NCI-H2227 (cell line): ENCODE measurements at regions not wholly inside any gene's neighbourhood (a gene's known extent, or its start where the extent isn't known, plus 50 kb on each side); places are given as distances from the start of the nearest gene placed in this dataset.
A peak's percentile ranks its signal among the peaks of the same experiment; 100 is the strongest.
"Not testable (repeated sequence)": the region's sequence is repeated elsewhere in the genome, so short reads cannot be mapped to it uniquely, and the experiment has no call there.

ENCODE experiments used
- DNase-seq: peaks from one replicate; lab custom pipeline; 2025; ENCODE audit not compliant: unreplicated experiment; lab: John Stamatoyannopoulos, UW

DNA sequence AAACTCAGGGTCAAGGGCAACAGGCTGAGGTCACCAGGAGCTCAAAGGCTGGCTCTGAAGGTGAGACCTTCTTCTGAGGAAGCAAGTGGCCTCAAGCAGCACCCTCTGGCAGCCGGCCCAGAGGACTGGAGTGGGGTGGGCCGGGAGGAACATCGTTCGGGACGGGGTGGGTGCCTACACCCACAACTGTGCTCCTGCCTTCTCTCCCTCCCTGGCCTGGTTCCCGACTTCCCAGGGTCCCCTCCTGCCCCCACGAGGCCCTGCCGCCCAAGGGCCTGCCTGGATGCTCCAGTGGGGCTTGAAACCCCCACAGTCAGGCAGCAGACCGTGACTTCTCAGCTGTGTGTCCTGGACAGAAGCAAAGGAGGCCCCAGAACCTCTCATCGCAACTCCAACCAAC, 195.7 kb downstream of the IGLL1 start:
- DNase-seq, result no peak

- peak; percentile 69 for DNase-seq
Measured at GRCh38 chr22:23383491-23384361, 196.4 kb downstream of the IGLL1 start.

GRCh38 chr22:23382428-23383218, 197.5 kb downstream of the IGLL1 start:
- DNase-seq, result no peak

DNA sequence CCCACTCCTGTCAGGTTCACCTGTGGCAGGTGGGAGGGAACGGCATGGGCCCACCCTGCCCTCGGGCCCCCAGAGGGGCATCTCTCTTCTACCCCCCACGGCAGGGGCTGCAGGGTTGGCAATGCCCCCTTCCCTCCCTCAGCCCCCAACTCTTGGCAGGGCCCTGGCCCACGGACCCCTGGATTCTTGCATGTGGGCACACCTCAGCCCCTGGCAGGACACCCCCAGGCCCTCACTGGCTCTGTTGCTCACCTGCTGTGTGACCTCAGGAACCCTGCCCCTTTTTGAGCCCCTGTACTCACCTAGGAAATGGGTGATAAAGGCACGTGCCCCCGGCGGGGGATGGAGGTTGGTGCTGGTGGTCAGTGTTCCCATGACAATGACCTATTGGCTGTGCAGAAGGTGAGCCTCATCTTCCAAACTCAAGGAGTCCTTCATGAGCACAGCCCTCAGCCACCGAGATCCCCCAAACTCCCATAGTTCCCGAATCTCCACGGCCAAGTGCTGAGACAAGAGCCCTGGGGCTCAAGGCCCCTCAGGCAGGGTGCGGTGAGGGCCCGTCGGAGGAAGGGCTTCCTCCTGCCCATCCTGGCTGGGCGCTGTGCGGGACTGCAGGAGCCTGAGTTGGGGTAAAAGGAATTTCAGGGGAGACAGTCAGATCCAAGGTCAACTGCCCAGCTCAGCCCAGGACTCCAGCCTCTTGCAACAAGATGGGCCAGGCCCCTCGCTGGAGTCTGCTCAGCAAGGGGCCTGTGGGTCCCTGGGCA, 198.2 kb downstream of the IGLL1 start:
- no peak for DNase-seq

DNA sequence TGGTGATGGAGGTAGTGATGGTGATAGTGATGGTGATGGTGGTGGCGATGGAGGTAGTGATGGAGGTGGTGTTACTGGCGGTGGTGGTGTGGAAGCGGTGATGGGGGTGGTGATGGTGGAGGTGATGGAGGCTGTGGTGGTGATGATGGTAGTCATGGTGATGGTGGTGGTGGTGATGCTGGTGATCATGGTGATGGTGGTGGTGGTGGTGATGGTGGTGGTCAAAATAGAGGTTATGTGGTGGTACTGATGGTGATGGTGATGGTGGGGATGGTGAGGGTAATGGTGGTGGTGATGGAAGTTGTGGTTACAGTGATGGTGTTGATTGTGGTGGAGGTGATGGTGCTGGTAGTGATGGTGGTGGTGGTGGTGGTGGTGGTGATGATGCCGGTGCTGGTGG, 199.2 kb downstream of the IGLL1 start:
- no peak for DNase-seq

DNA sequence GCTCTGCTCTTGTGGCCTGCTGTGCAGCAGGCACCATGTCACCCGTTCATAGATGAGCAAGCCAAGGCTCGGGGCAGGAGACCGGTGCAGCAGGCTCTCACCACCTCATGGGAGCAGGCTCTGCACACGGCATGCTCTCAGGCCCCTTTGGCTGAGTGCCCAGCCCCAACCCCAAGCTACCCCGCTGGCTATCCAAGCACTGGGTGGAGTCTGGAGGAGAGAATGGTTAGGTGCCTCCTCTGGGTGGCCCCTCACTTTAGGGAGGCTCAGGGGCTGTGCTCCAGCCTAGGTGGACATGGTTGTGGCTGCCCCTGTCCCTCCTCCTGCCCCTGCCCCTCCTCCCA, 199.9 kb downstream of the IGLL1 start:
- no peak for DNase-seq

- DNase-seq, result not testable (repeated sequence)
Measured at GRCh38 chr22:23379540-23380229, 199.4 kb downstream of the BCR start.

- no peak for DNase-seq
Measured at GRCh38 chr22:23377767-23378166, 197.5 kb downstream of the BCR start.

GRCh38 chr22:23376256-23376655, 195.9 kb downstream of the BCR start:
- no peak for DNase-seq

DNA sequence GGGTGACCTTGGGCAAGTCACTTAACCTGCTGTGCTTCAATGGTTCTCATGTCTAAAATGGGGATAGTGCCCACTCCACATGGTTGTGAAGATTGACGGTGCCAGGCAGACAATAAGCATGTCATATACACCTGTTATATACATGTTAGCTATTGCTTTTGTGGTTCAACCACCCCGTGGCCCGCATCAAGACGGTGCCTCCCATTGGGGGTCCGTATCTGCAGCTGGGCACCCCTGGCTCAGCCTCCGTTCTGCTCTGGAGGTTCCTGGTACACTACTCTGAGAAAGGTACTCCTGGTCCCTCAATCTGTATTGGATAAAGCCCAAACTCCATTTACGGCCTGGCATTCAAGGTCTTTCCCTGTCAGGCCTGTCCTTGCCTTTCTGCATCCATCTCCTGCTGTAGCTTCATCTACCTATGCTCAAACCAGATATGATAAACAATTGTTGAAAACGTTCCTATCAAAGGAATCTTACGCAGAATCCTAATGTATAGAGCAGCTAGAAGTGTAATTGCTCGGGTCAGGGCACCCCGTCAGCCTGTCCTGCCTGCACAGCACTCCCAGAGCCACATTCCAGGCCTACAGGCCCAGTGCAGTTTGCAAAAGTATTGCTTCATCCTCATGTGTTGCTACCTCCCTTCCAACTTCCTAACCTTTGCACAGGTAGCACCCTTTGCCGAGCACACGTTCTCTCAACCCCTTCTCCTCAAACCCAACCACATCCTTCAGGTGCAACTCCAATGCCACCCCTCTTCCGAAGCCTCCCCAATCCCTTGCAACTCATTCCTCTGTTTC, 194.9 kb downstream of the BCR start:
- DNase-seq, result no peak

DNA sequence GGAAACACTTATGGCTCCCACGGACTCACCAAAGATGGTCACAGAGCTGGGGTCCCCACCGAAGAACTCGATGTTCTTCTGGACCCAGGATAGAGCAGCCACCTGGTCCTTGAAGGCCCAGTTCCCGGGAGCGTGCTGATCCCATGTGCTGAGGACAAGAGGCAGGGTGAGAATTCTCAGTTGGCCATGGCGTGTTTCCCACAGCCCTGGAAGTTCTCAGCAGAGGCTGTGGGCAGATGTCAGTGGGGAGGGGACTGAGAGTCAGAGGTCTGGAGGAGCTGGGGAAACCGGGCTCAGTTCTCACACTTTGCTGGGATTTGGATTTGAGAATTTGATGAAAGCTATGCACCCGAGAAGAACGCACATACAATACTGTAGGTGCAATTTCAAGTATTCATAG, 193.3 kb downstream of the BCR start:
- no peak for DNase-seq

DNA sequence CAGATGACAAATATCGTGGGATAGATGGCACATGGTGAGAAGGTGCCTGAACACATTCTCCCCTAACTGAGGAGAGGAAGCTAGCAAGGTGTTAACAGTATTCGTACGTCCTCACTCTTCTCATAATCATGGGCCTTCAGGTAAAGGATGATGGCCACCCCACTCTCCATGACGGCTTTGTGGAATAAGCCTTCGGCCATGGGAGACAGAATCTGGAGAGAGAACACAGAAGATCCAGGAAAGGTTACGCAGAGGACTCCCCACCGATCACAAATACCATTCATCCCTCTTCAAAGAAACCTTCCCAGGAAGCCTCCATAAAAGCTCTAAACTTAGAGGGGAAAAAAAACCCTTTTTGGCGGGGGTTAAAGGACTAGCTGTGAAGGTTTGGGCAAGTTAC, 189.9 kb downstream of the BCR start:
- no peak for DNase-seq

DNA sequence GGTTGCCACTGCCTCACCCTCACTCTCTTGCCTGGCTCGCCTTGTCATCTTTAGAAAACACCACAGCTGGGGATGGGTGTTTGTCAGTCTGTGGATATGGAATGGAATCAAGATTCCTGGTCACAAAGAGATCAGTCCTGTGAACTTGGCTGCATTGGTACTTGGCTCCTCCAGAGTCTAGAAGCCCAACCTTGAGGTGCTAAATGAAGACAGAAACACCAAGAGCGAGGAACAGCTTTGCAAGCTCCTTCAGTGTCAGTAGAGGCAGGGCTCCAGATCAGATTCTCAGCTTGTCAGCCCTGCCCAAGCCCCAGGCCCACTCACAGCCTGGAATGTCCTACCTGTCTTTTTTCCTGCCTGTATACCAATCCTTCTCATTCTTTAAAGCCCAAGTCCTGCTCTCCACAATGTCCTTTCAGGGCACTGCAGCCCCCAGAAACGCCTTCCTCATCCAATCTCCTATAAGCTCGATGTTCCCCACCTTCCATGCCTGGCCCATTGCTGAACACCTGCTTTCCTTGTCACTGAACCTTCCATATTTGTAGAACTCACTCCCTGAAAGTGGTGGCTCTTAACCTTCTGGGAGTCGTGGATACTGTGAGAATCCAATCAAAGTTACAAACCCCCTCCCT, 188.9 kb downstream of the BCR start:
- no peak for DNase-seq
